ENCODE measurements at regions not wholly inside any gene's neighbourhood (a gene's known extent, or its start where the extent isn't known, plus 50 kb on each side); places are given as distances from the start of the nearest gene placed in this dataset.

GRCh38 chr17:17408236-17408794, 68.5 kb upstream of the MED9 start:
- no peaks in the 10 kb centered on the region for H3K27me3 ChIP-seq
- H3K9me3 ChIP-seq = no peaks in the 10 kb centered on the region
- intact Hi-C loops (cut with DNase I) = no loop called here
- H3K4me3 ChIP-seq = no peak overlapping the region
- no peak for TF ChIP-seq POLR2A (IDR thresholded peaks at IDR 0.05)
- no peak for TF ChIP-seq POLR2AphosphoS5 (IDR thresholded peaks at IDR 0.05; ENCODE audit: insufficient read depth in 1 of 2, low read depth in 1 of 2)
- no peak for TF ChIP-seq CTCF (IDR thresholded peaks at IDR 0.05)
- H3K36me3 ChIP-seq = no peaks in the 10 kb centered on the region
- H3K27ac ChIP-seq = no peak overlapping the region
- no peaks in the 10 kb centered on the region for H3K4me1 ChIP-seq
- DNase-seq (ENCODE audit: extremely low spot score in 2 of 2) = no peak

- Histone ChIP-seq H3K36me3 (no peaks in the 10 kb centered on the region), H3K9me3 (no peaks in the 10 kb centered on the region), H3K4me3 (no peak overlapping the region), H3K27ac (no peak overlapping the region), H3K4me1 (peaks cover 14% of the 10 kb centered on the region), H3K27me3 (no peaks in the 10 kb centered on the region)
- no peak for TF ChIP-seq POLR2AphosphoS5 (IDR thresholded peaks at IDR 0.05; ENCODE audit: insufficient read depth in 1 of 2, low read depth in 1 of 2)
- no peak for TF ChIP-seq CTCF (IDR thresholded peaks at IDR 0.05)
- TF ChIP-seq POLR2A (IDR thresholded peaks at IDR 0.05) = no peak
- no peak for DNase-seq (ENCODE audit: extremely low spot score in 2 of 2)
- intact Hi-C loops (cut with DNase I) = no loop called here
Measured at GRCh38 chr17:17410357-17410756, 66.4 kb upstream of the MED9 start.

GRCh38 chr17:17411692-17412091, 65.1 kb upstream of the MED9 start:
- intact Hi-C loops (cut with DNase I) = no loop called here
- Histone ChIP-seq H3K4me1 (peaks cover 22% of the 10 kb centered on the region), H3K4me3 (no peak overlapping the region), H3K27me3 (no peaks in the 10 kb centered on the region), H3K9me3 (no peaks in the 10 kb centered on the region), H3K27ac (no peak overlapping the region), H3K36me3 (no peaks in the 10 kb centered on the region)
- no peak for TF ChIP-seq POLR2A (IDR thresholded peaks at IDR 0.05)
- no peak for TF ChIP-seq CTCF (IDR thresholded peaks at IDR 0.05)
- no peak for TF ChIP-seq POLR2AphosphoS5 (IDR thresholded peaks at IDR 0.05; ENCODE audit: insufficient read depth in 1 of 2, low read depth in 1 of 2)
- no peak for DNase-seq (ENCODE audit: extremely low spot score in 2 of 2)

GRCh38 chr17:17412326-17412725, 64.5 kb upstream of the MED9 start:
- Histone ChIP-seq H3K4me1 (peaks cover 24% of the 10 kb centered on the region), H3K9me3 (no peaks in the 10 kb centered on the region), H3K4me3 (no peak overlapping the region), H3K36me3 (no peaks in the 10 kb centered on the region), H3K27me3 (no peaks in the 10 kb centered on the region), H3K27ac (no peak overlapping the region)
- intact Hi-C loops (cut with DNase I) = no loop called here
- DNase-seq (ENCODE audit: extremely low spot score in 2 of 2) = no peak
- TF ChIP-seq POLR2AphosphoS5 (IDR thresholded peaks at IDR 0.05; ENCODE audit: insufficient read depth in 1 of 2, low read depth in 1 of 2) (peak in 1 of 2 donors; percentile 19), CTCF (IDR thresholded peaks at IDR 0.05) (no peak), POLR2A (IDR thresholded peaks at IDR 0.05) (no peak)

GRCh38 chr17:17413215-17413792, 63.5 kb upstream of the MED9 start:
- Histone ChIP-seq H3K9me3 (no peaks in the 10 kb centered on the region), H3K4me1 (peaks cover 24% of the 10 kb centered on the region), H3K4me3 (no peak overlapping the region), H3K27ac (peak overlapping the region; percentile 54), H3K36me3 (no peaks in the 10 kb centered on the region), H3K27me3 (no peaks in the 10 kb centered on the region)
- no peak for TF ChIP-seq CTCF (IDR thresholded peaks at IDR 0.05)
- TF ChIP-seq POLR2AphosphoS5 (IDR thresholded peaks at IDR 0.05; ENCODE audit: insufficient read depth in 1 of 2, low read depth in 1 of 2) = no peak
- no peak for TF ChIP-seq POLR2A (IDR thresholded peaks at IDR 0.05)
- no peak for DNase-seq (ENCODE audit: extremely low spot score in 2 of 2)
- intact Hi-C loops (cut with DNase I) = no loop called here

Data from vagina (tissue), 2 donors.